ENCODE measurements at regions not wholly inside any gene's neighbourhood (a gene's known extent, or its start where the extent isn't known, plus 50 kb on each side); places are given as distances from the start of the nearest gene placed in this dataset.

DNA sequence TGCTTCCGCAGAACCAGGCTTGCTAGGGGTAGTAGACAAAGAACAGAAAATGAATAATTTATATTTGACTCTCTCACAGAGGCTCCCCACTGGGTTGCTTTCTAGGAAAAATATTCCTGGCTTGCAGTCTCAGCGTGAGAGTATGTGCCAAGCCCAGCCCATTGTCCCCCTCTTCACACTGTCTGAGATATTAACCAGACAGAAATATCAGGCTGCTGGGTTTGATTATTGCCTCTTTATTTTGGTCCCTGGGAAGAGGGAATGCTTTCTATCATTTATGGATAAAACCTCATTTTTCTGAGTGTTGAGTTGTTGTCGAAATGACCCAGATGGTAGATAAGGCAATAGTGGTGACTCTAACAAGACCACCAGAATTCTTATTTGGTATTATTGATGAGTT lies 367.9 kb downstream of the METTL15 start:
- no CpG with 5 or more reads among the region's 3 CpGs for WGBS (ENCODE audit: insufficient coverage, insufficient read length)
- no peaks in the 10 kb centered on the region for H3K9me3 ChIP-seq (ENCODE audit: control insufficient read depth, insufficient read depth, low read length)
- no peak for DNase-seq (ENCODE audit: low read depth, low spot score)
- no peaks in the 10 kb centered on the region for H3K36me3 ChIP-seq (ENCODE audit: control insufficient read depth, insufficient read depth, low read length)
- H3K27me3 ChIP-seq (ENCODE audit: control insufficient read depth, insufficient read depth, low read length): no peaks in the 10 kb centered on the region
- H3K4me1 ChIP-seq (ENCODE audit: control insufficient read depth, insufficient read depth, low read length): peaks cover 2% of the 10 kb centered on the region; the same call in 1 of the 2 replicates
- no peak overlapping the region for H3K4me3 ChIP-seq (ENCODE audit: low read length)
- H3K27ac ChIP-seq (ENCODE audit: low read length): no peak overlapping the region

DNA sequence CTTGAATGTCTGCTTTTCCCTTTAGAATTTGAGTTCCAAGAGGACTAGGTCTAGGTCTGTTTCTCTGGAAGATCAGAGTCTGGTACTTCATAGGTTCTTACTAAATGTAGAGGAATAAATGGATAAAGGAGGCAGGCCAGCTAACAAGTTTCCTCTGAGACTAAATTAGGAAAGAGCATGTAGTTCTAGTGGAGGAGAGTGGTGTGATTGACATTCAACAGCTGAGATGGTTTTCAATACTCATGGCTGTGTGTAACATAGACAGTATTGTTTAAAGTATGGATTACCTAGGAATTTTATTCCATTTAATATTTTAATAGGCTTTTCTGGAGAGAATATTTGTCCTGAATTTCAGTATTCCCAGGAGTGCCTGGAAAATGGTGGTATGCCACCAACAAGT lies 364.7 kb downstream of the METTL15 start:
- no peak overlapping the region for H3K27ac ChIP-seq (ENCODE audit: low read length)
- DNase-seq (ENCODE audit: low read depth, low spot score): no peak
- H3K9me3 ChIP-seq (ENCODE audit: control insufficient read depth, insufficient read depth, low read length): no peaks in the 10 kb centered on the region

DNA sequence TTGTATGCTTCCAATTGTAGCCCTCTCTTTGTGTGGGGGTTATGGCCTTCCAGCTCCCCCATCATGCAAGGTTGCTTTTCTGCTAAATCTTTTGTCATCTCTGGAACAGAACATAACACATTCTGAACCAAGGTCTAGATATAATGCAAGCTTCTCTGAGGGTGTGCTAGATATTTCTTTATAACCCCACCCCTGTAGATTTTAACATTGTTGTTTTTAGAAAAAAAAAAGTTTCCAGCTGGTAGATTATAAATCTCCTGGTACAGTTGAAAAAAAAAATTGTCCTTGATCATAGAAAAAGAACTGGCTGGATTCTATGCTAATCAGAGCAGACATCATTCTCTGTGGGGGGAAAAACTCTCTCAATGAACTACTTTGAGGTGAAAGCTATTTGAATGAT lies 363.3 kb downstream of the METTL15 start:
- no peak overlapping the region for H3K27ac ChIP-seq (ENCODE audit: low read length)
- no peaks in the 10 kb centered on the region for H3K36me3 ChIP-seq (ENCODE audit: control insufficient read depth, insufficient read depth, low read length)
- H3K9me3 ChIP-seq (ENCODE audit: control insufficient read depth, insufficient read depth, low read length): no peaks in the 10 kb centered on the region
- DNase-seq (ENCODE audit: low read depth, low spot score): no peak
- H3K27me3 ChIP-seq (ENCODE audit: control insufficient read depth, insufficient read depth, low read length): no peaks in the 10 kb centered on the region
- H3K4me1 ChIP-seq (ENCODE audit: control insufficient read depth, insufficient read depth, low read length): peaks cover 2% of the 10 kb centered on the region; the same call in 1 of the 2 replicates
- no peak overlapping the region for H3K4me3 ChIP-seq (ENCODE audit: low read length)

More for the DNA sequence above, 364.7 kb downstream of the METTL15 start:
- H3K36me3 ChIP-seq (ENCODE audit: control insufficient read depth, insufficient read depth, low read length): no peaks in the 10 kb centered on the region
- H3K4me1 ChIP-seq (ENCODE audit: control insufficient read depth, insufficient read depth, low read length): peaks cover 2% of the 10 kb centered on the region; the same call in 1 of the 2 replicates
- no peak overlapping the region for H3K4me3 ChIP-seq (ENCODE audit: low read length)
- H3K27me3 ChIP-seq (ENCODE audit: control insufficient read depth, insufficient read depth, low read length): no peaks in the 10 kb centered on the region

DNA sequence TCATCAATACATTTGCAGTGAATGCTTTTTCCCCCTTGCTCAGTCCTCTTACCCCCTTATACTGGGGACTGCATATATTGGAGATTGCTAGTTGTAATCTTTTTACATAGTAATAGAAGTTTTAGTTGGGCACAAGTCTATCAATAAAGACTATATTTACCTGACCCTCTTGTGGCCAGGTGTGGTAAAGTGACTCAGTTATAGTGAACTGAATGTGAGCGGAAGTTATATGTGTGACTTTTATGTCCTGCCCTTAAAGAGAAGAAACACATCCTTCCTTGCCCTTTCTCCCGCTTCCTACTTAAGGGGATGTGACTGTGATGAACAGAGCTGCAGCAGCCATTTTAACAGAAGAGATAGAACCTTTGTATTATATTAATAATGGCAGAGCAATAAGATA lies 362.0 kb downstream of the METTL15 start:
- WGBS (ENCODE audit: insufficient coverage, insufficient read length): no CpG with 5 or more reads among the region's 2 CpGs

DNA sequence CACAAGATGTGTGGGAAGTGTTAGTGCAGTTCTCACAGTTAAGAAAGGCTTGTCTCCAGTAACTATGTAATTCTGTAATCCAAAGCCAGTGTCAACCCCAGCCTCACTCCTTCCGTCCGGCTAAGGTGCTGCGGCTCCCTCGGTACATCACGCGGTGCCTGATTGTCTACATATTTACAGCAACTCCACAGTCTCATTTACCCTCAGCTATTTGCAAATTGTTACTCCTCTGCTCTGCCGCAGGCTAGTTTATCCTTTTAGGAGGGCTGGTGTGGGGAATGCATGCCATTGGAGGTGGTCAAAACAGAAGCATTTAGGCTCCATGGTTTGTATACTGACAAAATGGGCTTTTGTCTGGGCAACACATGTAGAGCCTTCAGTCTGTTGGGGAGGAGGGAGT lies 358.3 kb downstream of the METTL15 start:
- no peak overlapping the region for H3K27ac ChIP-seq (ENCODE audit: low read length)
- no peak overlapping the region for H3K4me3 ChIP-seq (ENCODE audit: low read length)
- no peaks in the 10 kb centered on the region for H3K36me3 ChIP-seq (ENCODE audit: control insufficient read depth, insufficient read depth, low read length)
- DNase-seq (ENCODE audit: low read depth, low spot score): no peak
- no peaks in the 10 kb centered on the region for H3K4me1 ChIP-seq (ENCODE audit: control insufficient read depth, insufficient read depth, low read length)
- no peaks in the 10 kb centered on the region for H3K27me3 ChIP-seq (ENCODE audit: control insufficient read depth, insufficient read depth, low read length)
- WGBS (ENCODE audit: insufficient coverage, insufficient read length): no CpG with 5 or more reads among the region's 7 CpGs
- H3K9me3 ChIP-seq (ENCODE audit: control insufficient read depth, insufficient read depth, low read length): no peaks in the 10 kb centered on the region

More for the DNA sequence above, 362.0 kb downstream of the METTL15 start:
- peaks cover 2% of the 10 kb centered on the region; the same call in 1 of the 2 replicates for H3K4me1 ChIP-seq (ENCODE audit: control insufficient read depth, insufficient read depth, low read length)
- DNase-seq (ENCODE audit: low read depth, low spot score): no peak
- H3K9me3 ChIP-seq (ENCODE audit: control insufficient read depth, insufficient read depth, low read length): no peaks in the 10 kb centered on the region
- no peak overlapping the region for H3K4me3 ChIP-seq (ENCODE audit: low read length)
- H3K27ac ChIP-seq (ENCODE audit: low read length): no peak overlapping the region
- no peaks in the 10 kb centered on the region for H3K36me3 ChIP-seq (ENCODE audit: control insufficient read depth, insufficient read depth, low read length)
- no peaks in the 10 kb centered on the region for H3K27me3 ChIP-seq (ENCODE audit: control insufficient read depth, insufficient read depth, low read length)

DNA sequence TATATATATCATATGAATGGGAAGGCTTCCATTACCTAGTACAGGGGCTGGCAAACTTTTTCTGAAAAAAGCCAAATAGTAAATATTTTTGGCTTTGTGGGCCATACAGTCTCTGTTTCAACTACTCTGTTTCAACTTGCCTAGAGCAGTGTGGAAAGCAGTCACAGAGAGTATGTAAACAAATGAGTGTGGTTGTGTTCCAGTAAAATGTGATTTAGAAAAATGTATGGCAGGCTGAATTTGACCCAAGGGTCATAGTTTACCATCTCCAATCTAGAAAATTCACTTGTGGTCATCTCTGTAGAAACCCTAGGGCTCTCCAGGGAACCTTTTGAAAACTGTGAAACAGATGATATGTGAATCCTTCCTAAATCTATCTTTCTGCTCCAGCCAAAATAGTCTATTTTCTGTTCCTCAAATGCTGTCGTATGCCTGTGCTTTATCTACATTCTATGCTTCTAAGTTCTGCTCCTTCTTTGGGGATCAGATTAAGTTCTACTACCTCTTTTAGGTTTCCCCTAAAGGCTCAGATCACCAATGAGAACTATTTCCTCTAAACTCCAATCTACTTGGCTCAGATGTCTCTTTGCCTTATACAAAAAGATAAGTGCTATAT lies 356.2 kb downstream of the METTL15 start:
- Histone ChIP-seq H3K27me3 (ENCODE audit: control insufficient read depth, insufficient read depth, low read length) (no peaks in the 10 kb centered on the region), H3K27ac (ENCODE audit: low read length) (no peak overlapping the region), H3K9me3 (ENCODE audit: control insufficient read depth, insufficient read depth, low read length) (no peaks in the 10 kb centered on the region), H3K4me3 (ENCODE audit: low read length) (no peak overlapping the region), H3K36me3 (ENCODE audit: control insufficient read depth, insufficient read depth, low read length) (no peaks in the 10 kb centered on the region), H3K4me1 (ENCODE audit: control insufficient read depth, insufficient read depth, low read length) (no peaks in the 10 kb centered on the region)
- DNase-seq (ENCODE audit: low read depth, low spot score): no peak
- WGBS (ENCODE audit: insufficient coverage, insufficient read length): no CpG with 5 or more reads among the region's 1 CpG

DNA sequence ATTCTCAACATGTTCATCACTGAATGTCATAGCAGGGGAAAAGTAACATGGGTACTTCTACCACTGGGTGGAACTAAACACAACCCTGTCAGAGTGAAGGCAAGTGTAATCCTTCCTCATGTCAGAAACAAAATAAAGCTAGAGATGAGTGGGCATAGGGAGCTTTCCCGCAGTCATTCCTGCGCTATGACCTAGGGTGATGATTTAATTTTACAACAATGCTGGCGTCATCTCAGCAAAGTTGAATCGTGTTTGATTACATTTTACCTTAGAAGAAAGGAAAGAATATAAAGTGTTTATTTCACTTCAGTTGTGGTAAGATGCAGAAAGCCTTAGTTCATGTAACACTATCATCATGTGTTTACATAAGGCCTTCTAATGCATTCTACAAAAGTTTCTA lies 355.6 kb downstream of the METTL15 start:
- no peak overlapping the region for H3K4me3 ChIP-seq (ENCODE audit: low read length)
- no peaks in the 10 kb centered on the region for H3K27me3 ChIP-seq (ENCODE audit: control insufficient read depth, insufficient read depth, low read length)
- no peak overlapping the region for H3K27ac ChIP-seq (ENCODE audit: low read length)
- H3K36me3 ChIP-seq (ENCODE audit: control insufficient read depth, insufficient read depth, low read length): no peaks in the 10 kb centered on the region
- no peak for DNase-seq (ENCODE audit: low read depth, low spot score)
- WGBS (ENCODE audit: insufficient coverage, insufficient read length): no CpG with 5 or more reads among the region's 4 CpGs
- no peaks in the 10 kb centered on the region for H3K4me1 ChIP-seq (ENCODE audit: control insufficient read depth, insufficient read depth, low read length)
- H3K9me3 ChIP-seq (ENCODE audit: control insufficient read depth, insufficient read depth, low read length): no peaks in the 10 kb centered on the region

DNA sequence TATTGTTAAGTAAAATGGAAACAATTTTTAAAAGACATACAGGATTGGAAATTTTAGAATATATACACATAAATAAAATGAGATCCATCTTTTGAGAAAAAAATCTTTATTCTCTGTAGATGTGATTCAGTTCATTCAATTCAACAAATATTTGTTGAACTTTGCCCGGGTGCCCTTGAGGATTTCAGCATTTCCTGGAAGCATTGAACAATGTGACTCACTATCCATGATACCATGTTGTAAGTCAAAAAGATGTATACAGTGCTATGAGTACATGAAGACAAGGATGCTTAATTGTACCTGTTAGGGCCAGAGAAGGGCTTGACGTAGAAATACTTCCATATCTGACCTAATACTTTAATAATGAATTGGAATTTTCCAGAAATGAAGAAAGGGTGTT lies 353.7 kb downstream of the METTL15 start:
- H3K27ac ChIP-seq (ENCODE audit: low read length): no peak overlapping the region
- H3K27me3 ChIP-seq (ENCODE audit: control insufficient read depth, insufficient read depth, low read length): no peaks in the 10 kb centered on the region
- no peaks in the 10 kb centered on the region for H3K9me3 ChIP-seq (ENCODE audit: control insufficient read depth, insufficient read depth, low read length)
- no peaks in the 10 kb centered on the region for H3K36me3 ChIP-seq (ENCODE audit: control insufficient read depth, insufficient read depth, low read length)
- H3K4me1 ChIP-seq (ENCODE audit: control insufficient read depth, insufficient read depth, low read length): no peaks in the 10 kb centered on the region
- no peak for DNase-seq (ENCODE audit: low read depth, low spot score)
- WGBS (ENCODE audit: insufficient coverage, insufficient read length): no CpG with 5 or more reads among the region's 2 CpGs
- H3K4me3 ChIP-seq (ENCODE audit: low read length): no peak overlapping the region

DNA sequence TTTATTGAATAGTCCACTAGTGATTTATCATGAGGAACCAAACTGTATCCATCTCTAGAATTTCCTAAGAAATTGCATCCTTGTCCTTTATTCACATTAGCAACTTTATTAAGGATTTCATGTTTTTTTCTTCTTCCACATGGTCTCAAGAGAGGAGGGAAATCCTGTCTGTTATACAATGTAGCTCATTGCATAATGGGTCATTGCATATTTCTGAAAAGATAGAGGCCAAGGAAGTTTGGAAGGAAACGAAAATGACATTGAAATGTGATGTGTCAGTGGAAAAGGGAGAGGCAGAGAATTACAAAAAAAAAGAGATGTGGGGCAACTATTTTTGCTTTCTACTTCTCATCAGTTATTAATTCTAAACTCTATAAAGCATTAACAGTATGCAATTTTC lies 353.1 kb downstream of the METTL15 start:
- no CpG with 5 or more reads among the region's 1 CpG for WGBS (ENCODE audit: insufficient coverage, insufficient read length)
- no peak overlapping the region for H3K4me3 ChIP-seq (ENCODE audit: low read length)
- H3K4me1 ChIP-seq (ENCODE audit: control insufficient read depth, insufficient read depth, low read length): no peaks in the 10 kb centered on the region
- H3K36me3 ChIP-seq (ENCODE audit: control insufficient read depth, insufficient read depth, low read length): no peaks in the 10 kb centered on the region
- no peaks in the 10 kb centered on the region for H3K9me3 ChIP-seq (ENCODE audit: control insufficient read depth, insufficient read depth, low read length)
- H3K27ac ChIP-seq (ENCODE audit: low read length): no peak overlapping the region
- H3K27me3 ChIP-seq (ENCODE audit: control insufficient read depth, insufficient read depth, low read length): no peaks in the 10 kb centered on the region
- DNase-seq (ENCODE audit: low read depth, low spot score): no peak

DNA sequence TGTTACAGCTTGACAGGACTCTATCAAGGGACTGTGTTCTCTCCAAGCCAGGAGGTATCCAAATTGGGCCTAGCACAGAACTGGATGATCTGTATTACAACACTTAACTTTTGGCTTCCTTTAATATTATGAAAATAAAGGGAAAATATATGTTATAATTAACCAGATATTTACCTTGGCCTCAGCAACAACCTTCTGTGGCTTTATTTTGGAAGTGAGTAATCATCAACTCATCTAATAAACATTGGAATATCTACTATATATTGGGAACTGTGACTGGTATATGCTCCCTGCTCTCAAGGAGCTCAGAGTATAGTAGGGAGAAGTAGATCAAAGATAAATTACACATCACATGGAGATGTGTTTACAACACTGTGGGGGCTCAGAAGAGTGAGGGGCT lies 352.2 kb downstream of the METTL15 start:
- H3K4me3 ChIP-seq (ENCODE audit: low read length): no peak overlapping the region
- H3K9me3 ChIP-seq (ENCODE audit: control insufficient read depth, insufficient read depth, low read length): no peaks in the 10 kb centered on the region
- no peaks in the 10 kb centered on the region for H3K36me3 ChIP-seq (ENCODE audit: control insufficient read depth, insufficient read depth, low read length)
- H3K27ac ChIP-seq (ENCODE audit: low read length): no peak overlapping the region
- H3K4me1 ChIP-seq (ENCODE audit: control insufficient read depth, insufficient read depth, low read length): no peaks in the 10 kb centered on the region
- H3K27me3 ChIP-seq (ENCODE audit: control insufficient read depth, insufficient read depth, low read length): no peaks in the 10 kb centered on the region
- DNase-seq (ENCODE audit: low read depth, low spot score): no peak

DNA sequence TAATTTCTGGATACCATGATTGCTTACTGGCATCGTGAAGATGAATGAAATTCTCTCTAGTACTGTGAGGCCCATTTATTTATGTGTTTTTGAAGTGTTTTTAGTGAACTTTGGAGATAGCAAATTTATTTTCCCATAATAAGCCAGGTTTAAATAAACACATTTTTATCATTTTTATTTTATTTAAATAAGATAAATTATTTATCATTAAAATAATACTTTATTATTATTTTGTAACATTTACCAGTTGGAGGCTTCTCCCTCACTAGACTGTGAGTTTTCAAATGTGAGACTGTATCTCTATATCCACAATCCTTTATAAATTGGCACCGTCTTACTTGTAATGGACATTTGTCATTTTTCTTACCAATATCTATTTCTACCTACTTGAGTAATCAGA lies 351.7 kb downstream of the METTL15 start:
- no CpG with 5 or more reads among the region's 2 CpGs for WGBS (ENCODE audit: insufficient coverage, insufficient read length)
- Histone ChIP-seq H3K36me3 (ENCODE audit: control insufficient read depth, insufficient read depth, low read length) (no peaks in the 10 kb centered on the region), H3K27me3 (ENCODE audit: control insufficient read depth, insufficient read depth, low read length) (no peaks in the 10 kb centered on the region), H3K9me3 (ENCODE audit: control insufficient read depth, insufficient read depth, low read length) (no peaks in the 10 kb centered on the region), H3K4me3 (ENCODE audit: low read length) (no peak overlapping the region), H3K4me1 (ENCODE audit: control insufficient read depth, insufficient read depth, low read length) (no peaks in the 10 kb centered on the region), H3K27ac (ENCODE audit: low read length) (no peak overlapping the region)
- DNase-seq (ENCODE audit: low read depth, low spot score): no peak
